ENCODE measurements at regions not wholly inside any gene's neighbourhood (a gene's known extent, or its start where the extent isn't known, plus 50 kb on each side); places are given as distances from the start of the nearest gene placed in this dataset.

DNA sequence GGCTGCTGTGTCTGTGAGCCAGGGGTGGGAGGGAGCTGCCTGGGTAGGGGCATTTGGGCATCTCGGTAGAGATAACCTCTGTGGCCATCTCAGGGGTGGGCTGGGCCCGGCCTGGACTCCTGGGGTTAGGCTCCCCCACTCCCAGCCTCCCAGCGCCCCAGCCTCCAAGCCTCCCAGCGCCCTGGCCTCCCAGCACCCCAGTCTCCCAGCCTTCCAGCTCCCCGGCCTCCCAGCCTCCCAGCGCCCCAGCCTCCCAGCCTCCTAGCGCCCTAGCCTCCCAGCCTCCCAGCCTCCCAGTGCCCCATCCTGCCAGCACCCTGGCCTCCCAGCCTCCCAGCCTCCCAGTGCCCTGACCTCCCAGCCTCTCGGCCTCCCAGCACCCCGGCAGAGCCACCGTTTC lies 85.1 kb upstream of the TTC34 start:
- DNase-seq (ENCODE audit: low read depth in 2 of 3, low spot score in 1 of 3): no peak

DNA sequence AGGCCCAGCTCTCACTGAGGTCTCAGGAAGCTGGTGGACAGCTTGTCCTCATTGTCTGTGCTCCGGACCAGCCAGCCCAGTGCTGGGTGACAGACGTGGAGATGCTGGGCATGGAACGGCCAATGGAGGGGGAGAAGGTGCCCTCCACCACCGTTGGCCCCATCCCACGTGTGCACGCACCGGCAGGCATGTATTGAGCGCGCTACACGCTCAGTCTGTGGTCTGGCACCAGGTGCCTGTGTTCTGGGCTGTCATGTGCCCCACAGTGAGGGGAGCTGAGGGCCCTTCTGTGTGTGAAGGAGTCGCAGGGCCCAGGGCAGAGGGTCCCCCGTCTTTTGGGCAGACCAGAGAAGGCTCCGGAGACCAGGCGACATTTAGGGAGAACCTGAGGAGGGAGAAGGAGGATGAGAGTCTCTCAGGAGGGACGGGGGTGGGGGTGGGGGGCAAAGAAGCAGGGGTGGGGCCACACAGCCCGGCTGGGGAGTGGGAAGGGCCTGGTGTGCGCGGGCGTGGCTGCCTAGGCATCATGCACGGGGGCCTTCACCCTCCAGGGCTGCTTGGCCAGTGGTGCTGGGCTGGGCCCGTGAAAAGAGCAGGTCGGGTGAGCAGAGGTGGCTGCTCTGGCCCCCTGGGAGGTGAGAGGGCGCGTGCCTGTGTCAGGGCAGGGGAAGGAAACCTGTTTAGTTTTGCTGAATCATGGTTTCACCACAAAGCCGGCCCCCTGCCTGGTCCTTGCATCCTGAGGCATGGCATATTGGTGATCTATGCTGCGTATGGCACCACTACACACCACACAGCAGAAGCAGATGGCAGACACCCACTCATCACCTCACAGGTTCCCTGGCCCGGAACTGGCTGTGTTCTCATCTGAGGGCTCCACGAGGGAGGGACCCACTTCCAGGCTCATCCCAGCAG lies 86.7 kb upstream of the TTC34 start:
- no peak for DNase-seq (ENCODE audit: low read depth in 2 of 3, low spot score in 1 of 3)

DNA sequence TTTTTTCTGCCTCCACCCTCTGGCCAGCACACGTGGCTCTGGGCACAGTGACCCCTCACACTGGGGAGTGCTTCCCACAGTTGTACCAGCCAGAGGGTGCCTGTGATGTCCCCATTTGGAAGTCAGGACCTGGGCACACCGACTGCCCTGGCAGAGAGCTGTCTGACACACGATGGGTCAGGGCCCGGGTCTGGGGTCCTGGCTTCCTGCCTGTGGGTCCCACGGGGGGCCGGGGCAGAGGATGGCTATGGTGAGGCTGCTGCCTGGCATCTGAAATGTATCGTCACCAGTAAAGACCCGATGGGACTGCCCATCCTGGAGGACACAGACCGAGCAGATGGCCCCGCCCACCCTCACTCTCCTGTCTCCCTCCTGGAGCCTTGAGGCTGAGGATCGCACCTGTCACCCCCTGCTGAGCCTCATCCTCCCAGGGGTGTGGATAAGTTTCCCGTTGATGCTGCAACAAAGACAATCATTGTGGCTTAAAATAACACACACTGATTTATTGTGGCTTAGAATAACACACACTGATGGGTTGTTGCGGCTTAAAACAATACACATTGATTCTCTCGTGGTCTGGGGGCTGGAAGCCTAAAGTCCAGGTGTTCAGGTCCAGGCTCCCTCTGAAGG lies 88.8 kb upstream of the TTC34 start:
- DNase-seq (ENCODE audit: low read depth in 2 of 3, low spot score in 1 of 3): no peak

DNA sequence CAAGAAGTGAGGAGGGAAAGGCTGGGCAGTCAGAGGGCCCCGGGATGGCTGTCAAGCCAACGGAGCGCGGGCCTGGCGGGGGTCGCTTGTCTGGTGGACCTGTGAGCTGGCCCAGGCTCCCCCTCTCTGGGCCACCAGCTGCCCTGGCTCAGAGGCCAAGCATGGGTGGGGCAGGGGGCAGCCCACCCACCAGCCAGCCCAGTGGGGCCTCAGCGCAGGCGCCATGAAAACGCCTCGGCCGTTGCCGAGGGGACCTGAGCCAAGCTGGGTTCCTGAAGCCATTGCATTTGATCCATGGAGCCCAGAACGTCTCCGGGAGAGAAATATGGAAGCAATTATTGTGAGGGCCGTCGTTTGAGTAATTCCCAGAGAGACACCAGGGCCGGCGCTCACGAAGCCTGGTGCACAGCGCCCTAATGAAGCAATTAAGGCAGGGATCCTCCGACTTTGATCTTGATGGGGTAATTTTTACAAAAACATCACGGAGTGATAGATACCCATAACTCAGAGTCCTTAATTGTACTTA lies 90.5 kb upstream of the TTC34 start:
- no peak for DNase-seq (ENCODE audit: low read depth in 2 of 3, low spot score in 1 of 3)

DNA sequence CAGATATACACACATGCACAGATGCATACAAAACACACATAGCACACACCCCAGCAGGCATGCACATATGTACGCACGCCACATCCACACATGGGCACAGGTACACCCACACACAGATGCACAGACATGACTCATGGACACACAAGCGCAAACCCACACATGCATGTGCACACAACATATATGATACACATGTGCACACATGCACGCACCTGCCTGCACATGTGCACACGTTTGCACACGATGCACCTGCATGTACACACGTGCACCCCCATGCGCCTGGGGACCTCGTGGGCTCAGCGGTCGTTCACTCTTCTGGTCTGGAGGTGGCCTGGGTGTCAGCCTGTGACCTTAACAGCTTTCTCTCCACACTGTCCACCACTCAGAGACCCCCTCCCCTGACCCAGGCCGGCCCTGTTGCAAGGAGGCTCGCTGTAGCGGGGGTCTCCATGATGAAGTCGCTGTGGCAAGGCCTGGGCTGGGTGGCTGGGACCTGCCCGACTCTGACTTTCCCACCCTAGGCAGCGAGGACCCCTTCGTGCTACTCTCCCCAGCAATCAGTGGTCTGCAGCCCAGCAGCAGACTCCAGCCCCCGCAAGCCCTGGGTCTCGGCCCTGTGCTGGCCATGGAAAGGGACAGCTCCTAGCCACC lies 92.1 kb upstream of the TTC34 start:
- no peak for DNase-seq (ENCODE audit: low read depth in 2 of 3, low spot score in 1 of 3)

DNA sequence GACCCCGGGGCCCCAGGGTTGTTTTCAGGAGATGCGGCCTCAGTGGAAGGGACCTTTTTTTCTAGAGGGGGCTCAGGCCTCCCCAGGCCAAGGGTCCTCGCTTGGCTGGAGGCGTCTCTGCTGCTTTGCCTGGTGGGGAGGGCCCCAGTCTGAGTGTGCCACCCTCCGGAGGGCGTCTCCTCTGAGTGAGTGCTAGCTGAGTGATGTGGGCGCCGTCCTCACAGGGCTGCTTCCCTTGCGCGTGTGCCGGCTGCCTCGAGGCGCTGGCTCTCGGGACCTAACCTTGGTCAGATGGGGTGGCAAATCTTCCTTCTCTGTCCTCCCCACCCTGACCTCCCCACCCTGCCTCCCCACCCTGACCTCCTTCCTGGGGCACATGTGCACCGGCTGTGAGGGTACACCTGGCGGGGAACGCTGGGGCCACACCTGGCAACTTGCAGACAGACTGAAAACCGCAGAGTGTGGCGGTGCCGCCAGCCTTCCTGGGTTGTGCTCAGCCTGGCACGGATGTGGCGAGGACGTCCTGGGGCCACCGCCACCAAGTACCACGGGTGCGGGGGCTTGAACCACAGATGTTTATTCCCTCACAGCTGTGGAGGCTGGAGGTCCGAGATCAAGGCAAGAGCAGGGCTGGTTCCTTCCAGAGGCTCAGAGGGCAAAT lies 93.0 kb upstream of the TTC34 start:
- no peak for DNase-seq (ENCODE audit: low read depth in 2 of 3, low spot score in 1 of 3)

DNA sequence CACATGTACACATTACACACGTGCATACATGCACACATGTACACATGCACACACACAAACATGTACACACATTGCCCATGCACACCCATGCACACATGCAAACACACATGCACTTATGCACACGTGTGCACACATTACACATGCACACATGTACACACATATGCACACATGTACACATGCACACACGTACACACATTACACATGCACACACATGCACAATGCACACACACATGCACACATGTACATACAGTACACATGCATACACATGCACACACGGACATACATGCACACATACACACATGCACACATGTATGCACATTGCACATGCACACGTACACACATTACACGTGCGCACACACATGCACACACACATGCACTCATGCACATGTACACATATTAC lies 95.3 kb upstream of the TTC34 start:
- no peak for DNase-seq (ENCODE audit: low read depth in 2 of 3, low spot score in 1 of 3)

DNA sequence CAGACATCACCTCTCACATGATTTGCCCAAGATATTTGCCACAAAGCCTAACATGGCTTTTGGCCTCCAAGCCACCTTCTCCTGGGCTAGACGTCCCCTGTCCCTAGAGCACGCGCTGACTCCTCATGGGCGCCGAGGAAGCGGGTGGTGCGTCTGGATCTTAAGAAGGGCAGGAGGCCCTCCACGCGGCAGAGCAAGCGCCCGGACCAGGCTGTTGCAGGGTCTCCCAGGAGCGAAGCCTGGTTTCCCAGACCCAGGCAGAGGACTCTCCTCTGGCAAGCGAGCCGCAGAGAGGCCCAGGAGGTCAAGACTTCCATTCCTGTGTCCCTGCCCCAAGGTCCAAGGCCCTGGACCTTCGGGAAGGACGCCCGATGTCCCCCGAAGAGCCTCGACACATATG lies 101.7 kb upstream of the TTC34 start:
- no peak for DNase-seq (ENCODE audit: low read depth in 2 of 3, low spot score in 1 of 3)

DNA sequence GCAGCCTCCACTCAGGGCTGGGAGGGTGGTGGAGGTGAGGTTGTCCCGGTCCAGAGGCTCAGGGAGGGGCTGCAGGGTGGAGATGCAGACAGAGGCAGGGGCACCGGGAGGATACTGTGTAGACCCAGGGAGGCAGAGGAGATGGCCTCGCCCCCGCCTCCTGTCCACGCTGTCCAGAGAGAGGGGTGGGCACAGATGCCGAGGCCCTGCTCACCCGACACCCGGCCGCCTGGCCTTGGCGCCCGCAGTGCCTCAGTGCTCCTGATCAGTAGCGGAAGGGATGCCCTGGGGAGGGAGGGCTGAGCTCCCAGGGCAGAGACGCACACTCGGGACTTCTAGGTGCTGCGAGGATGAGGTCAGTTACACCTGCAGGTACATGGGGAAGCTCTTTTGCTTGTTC lies 102.7 kb upstream of the TTC34 start:
- no peak for DNase-seq (ENCODE audit: low read depth in 2 of 3, low spot score in 1 of 3)

DNA sequence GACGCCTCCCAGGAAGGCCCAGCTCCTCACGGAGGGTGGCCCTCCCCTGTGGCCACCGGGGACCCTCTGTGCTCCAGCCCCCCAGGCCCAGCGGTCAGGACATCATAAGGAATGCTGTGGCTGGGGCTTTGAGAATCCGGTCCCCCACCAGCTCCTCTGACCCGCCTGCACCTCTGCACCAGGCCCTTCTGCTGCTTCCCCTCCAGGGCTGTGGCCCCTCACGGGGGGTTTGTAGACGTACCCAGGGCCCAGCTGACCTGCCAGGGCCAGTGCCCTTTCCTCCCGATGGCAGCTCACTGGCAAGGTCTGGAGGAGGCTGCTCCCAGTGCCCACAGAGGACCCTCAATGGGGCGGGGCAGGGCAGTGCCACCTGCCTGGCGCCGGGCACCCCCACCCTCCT lies 103.9 kb upstream of the TTC34 start:
- DNase-seq (ENCODE audit: low read depth in 2 of 3, low spot score in 1 of 3): no peak

DNA sequence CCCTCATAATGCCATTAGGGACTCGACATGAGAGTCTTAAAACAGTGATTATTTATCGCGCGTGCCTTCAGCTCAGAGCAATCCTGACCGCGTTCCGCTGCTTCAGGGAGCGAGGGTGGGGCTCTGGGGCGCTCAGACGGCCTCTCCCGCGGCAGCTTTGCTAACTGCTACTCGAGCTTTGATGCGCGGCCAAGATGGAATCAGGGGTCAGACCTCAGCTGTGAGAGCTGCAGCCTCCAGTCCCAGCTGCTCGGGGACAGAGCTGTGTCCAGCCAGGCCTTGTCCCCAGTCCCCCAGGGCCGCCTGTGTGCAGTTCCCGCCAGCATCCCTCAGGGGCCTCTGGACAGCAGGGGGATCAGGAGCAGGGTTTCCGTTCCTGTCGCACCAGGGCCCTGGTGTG lies 104.6 kb upstream of the TTC34 start:
- no peak for DNase-seq (ENCODE audit: low read depth in 2 of 3, low spot score in 1 of 3)

DNA sequence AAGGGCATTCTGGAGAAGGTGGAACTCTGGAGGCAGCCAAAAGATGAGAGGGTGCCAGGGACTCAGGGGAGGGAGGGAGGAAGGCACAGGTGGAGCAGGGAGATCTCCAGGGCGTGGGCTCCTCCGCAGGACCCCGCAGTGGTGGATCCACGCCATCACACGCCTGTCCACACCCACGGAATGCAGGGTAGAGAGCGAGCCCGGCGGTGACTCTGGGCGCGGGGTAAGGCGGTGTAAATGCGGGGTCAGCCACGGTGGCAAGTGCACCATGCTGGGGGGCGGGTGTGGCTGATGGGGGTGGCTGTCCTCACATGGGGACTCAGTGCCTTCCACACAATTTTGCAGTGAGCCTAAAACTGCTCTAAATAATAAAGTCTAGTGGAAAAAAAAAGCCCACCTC lies 105.1 kb upstream of the TTC34 start:
- no peak for DNase-seq (ENCODE audit: low read depth in 2 of 3, low spot score in 1 of 3)

DNA sequence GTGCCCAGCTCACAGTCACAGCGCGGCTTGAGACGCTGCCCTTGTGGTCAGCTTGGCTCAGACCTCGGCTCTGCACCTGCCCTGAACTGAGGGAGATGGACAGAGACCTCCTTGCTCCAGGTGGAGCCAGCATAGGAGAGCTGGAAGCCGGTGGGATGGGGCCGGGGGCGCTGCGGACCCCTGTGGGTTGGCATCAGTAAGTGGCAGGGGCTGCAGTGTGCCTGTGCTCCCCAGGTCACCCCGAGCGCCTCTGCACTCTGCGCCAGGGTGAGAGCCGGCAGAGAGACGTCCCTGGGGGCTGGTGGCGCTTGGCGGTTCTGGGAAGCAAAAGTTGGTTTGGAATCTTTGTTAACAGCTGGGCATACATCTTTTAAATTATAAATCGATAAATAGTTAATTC lies 105.6 kb upstream of the TTC34 start:
- DNase-seq (ENCODE audit: low read depth in 2 of 3, low spot score in 1 of 3): no peak

DNA sequence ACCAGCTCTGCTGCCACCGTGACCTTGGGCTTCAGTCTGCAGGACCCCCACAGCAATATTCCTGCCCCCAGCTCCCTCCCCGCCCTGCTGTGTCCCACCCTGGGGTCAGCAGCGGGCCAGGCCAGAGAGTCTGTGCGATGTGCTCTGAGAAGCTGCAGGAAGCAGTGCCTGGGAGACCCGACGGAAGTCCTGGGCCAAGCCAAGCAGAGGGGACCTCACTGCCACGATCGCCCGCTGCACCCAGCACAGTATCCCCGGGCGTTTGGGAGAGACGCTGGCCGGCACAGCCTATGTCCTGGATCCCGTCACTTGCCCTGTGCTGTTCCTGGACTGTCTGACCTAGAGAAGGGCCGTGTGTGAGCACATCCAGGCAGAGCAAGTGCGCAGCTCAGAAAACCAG lies 106.6 kb upstream of the TTC34 start:
- DNase-seq (ENCODE audit: low read depth in 2 of 3, low spot score in 1 of 3): no peak

DNA sequence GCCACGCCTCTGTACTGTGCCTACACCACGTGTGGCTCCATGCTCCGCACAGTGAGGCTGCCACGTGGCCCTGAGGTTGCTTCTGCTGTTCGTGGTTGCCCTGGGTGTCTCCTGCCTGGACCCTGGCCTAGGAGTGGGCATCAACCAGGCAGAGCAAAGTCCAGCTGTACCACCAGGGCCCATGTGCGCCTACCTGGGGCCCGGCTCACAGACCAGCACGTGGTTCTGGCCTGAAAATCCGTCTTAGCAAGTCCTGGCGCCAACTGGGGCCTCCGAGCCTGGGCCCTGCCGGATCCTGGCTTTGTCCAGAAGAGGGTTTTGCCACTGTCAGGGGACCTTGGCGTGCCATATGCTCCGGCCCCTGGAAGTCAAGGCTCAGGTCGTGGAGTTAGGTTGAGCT lies 107.1 kb upstream of the TTC34 start:
- no peak for DNase-seq (ENCODE audit: low read depth in 2 of 3, low spot score in 1 of 3)

DNA sequence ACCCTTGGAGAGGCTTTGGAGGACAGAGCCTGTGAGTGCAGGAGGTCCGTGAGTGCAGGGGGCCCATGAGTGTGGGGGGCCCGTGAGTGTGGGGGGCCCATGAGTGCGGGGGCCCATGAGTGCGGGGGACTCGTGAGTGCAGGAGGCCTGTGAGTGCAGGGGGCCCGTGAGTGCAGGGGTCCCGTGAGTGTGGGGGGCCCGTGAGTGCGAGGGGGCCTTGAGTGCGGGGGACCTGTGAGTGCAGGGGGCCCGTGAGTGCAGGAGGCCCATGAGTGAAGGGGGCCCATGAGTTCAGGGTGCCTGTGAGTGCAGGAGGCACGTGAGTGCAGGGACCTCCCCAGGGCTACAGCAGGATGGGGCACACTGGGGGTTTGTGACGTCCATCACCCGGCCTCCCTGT lies 108.3 kb upstream of the TTC34 start:
- no peak for DNase-seq (ENCODE audit: low read depth in 2 of 3, low spot score in 1 of 3)

DNA sequence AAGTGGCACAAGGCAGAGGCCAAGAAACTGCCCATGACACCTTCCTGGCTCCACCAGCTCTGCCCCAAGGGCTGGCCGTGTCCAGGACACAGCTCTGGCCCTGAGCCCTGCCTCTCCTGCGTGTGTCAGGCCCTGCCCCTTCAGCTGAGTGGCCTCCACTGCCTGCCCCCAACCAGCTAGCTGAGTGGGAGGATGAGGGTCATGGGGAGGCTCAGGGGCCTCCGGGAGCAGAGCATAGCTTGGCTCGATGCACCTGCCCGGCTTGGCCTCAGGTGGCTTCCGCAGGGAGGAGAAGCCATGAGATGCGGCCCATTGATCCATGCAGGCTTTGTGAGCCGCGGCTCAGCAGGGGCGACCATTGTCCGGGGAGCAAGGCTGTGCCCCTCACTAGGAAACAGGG lies 108.7 kb upstream of the TTC34 start:
- DNase-seq (ENCODE audit: low read depth in 2 of 3, low spot score in 1 of 3): no peak

DNA sequence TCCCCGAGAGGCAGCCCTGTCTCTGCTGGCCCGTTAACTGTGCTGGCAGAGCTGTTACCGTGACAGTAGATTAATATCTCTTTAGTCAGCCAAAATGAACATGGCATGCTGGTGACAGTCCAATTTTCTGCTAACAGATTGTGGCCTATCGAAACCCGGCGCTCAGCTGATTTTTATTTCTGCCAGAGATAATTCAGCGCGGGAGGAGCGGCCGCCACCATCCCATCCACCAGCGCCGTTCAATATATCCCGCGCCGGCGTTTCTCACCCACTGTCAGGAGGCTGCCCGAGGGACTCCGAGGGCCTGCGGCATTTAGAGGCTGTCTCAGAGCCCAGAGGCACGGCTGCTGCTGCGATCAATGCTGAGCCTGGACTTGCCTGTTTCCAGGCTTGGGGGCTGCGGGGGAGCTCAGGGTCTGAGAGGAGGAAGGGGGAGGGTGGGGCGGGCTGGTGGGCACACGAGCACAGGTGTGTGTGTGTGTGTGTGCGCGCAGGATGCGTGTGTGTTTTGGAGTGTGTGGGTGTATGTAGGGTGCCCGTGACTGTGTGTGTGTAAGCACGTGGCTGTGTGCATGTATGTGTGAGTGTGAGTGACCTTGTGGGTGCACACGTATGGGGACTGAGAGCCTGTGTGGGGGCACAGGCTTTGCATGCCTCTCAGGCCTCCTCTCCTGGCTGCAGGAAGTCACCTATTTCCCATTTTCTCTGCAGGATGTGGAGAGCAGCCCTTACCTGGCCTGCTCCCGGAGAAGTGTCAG lies 109.7 kb upstream of the ACTRT2 start:
- no peak for DNase-seq (ENCODE audit: low read depth in 2 of 3, low spot score in 1 of 3)

DNA sequence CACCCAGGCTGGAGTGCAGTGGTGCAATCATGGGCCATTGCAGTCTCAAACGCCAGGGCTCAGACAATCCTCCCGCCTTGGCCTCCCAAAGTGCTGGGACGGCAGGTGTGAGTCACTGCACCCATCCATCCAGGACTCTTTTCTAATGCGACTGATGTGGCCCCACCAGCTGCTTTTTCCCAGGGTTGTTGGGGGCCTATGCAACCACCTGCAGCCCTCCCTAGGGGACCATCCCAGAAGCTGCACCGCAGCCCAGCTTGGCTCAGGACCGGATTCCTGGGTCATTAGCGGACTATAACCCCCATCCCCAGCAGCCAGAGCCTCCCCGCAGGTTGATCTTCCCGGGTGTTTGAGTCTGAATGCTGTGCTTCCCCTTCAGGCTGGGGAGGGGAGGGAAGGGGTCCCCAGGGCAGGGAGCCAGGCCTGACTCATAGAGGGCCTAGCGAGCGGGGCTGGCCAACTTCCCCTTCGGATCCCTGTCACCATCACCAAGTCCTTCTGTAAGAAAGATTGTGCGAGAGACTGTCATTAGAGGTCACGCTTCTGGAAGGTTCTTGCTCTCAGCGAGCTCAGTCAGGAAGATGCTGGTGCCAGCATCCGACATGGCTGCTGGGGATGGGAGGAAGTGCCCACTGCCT lies 108.7 kb upstream of the ACTRT2 start:
- DNase-seq (ENCODE audit: low read depth in 2 of 3, low spot score in 1 of 3): no peak

DNA sequence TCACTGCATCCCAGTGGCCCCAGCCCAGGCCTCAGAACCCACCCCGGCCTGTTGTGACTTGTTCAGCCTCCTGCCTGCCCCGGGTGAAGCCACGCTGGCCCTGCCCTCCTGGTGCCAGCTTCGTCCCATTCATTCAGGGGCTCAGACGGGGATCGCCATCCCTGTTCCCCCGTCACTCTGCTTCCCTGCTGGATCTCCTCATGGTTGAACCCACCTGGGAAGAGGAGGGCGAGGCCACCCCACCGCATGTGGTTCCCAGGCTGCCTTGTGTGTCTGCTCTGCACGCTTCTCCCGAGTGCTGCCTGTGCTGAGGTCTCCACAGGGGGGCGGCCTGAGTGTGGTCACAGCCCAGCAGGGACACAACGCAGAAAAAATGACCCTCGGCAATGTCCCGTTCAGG lies 108.2 kb upstream of the ACTRT2 start:
- no peak for DNase-seq (ENCODE audit: low read depth in 2 of 3, low spot score in 1 of 3)
